Smooth muscle cell (in vitro differentiated cells): ENCODE measurements at regions not wholly inside any gene's neighbourhood (a gene's known extent, or its start where the extent isn't known, plus 50 kb on each side); places are given as distances from the start of the nearest gene placed in this dataset.

Experiments used
- DNase-seq: peaks from one replicate; lab custom pipeline; 2025; ENCODE audit not compliant: unreplicated experiment; lab: John Stamatoyannopoulos, UW
- H2AFZ ChIP-seq: fragments of 200-600 bp; sonication (generic); 2 replicates; pipeline ENCODE4 v1.6.0; 2016; ENCODE audit warnings: antibody characterized with exemption, low read depth, mild to moderate bottlenecking
- H3F3A ChIP-seq: fragments of 200-600 bp; sonication (generic); 2 replicates; pipeline ENCODE4 v1.6.0; 2017; ENCODE audit warnings: antibody characterized with exemption, low read depth
- H3K27ac ChIP-seq: fragments of 200-600 bp; sonication (generic); 2 replicates; pipeline ENCODE4 v1.5.1; 2016; ENCODE audit warnings: low read depth, mild to moderate bottlenecking
- H3K27me3 ChIP-seq: fragments of 200-600 bp; sonication (generic); 2 replicates; pipeline ENCODE4 v1.6.1; 2016; ENCODE audit warnings: low read depth, mild to moderate bottlenecking
- H3K36me3 ChIP-seq: fragments of 200-600 bp; sonication (generic); 2 replicates; pipeline ENCODE4 v1.5.1; 2016; ENCODE audit warnings: low read depth
- H3K4me1 ChIP-seq: fragments of 200-600 bp; sonication (generic); 2 replicates; pipeline ENCODE4 v1.5.1; 2016; ENCODE audit warnings: low read depth
- H3K4me2 ChIP-seq: fragments of 200-600 bp; sonication (generic); 2 replicates; pipeline ENCODE4 v1.6.0; 2016; ENCODE audit warnings: mild to moderate bottlenecking
- H3K4me3 ChIP-seq: fragments of 200-600 bp; sonication (generic); 2 replicates; pipeline ENCODE4 v1.5.1; 2016; ENCODE audit warnings: mild to moderate bottlenecking
- H3K79me2 ChIP-seq: fragments of 200-600 bp; sonication (generic); 2 replicates; pipeline ENCODE4 v1.6.0; 2016; ENCODE audit warnings: low read depth, mild to moderate bottlenecking
- H3K9ac ChIP-seq: fragments of 200-600 bp; sonication (generic); 2 replicates; pipeline ENCODE4 v1.6.0; 2016; ENCODE audit warnings: low read depth
- H3K9me3 ChIP-seq: fragments of 200-600 bp; sonication (generic); replicated peaks from 2 replicates; pipeline ENCODE4 v1.5.1; 2016; ENCODE audit warnings: low read depth
- H4K20me1 ChIP-seq: fragments of 200-600 bp; sonication (generic); 2 replicates; pipeline ENCODE4 v1.6.0; 2016; ENCODE audit warnings: low read depth
- CTCF ChIP-seq: fragments of 200-600 bp; sonication (generic); IDR thresholded peaks from 2 replicates; pipeline ENCODE4 v1.5.1; 2017; ENCODE audit warnings: borderline replicate concordance, mild to moderate bottlenecking, antibody characterized with exemption; ENCODE audit not compliant: insufficient read depth, poor library complexity, severe bottlenecking
- WGBS: methylation state at CpG from one replicate; pipeline ENCODE4 v1.1.7; 2016; ENCODE audit warnings: low lambda C conversion rate; 5-methylcytosine and 5-hydroxymethylcytosine counted together

GRCh38 chr5:103772248-103772647 is 209.7 kb upstream of the NUDT12 start:
- no peak for TF ChIP-seq CTCF
- 100% methylated on average over 2 of the region's 2 CpGs for WGBS
- Histone ChIP-seq H3K9me3 (no peaks in the 10 kb centered on the region), H3K79me2 (no peaks in the 10 kb centered on the region), H3K4me2 (no peak overlapping the region), H3K4me3 (no peak overlapping the region), H2AFZ (no peak overlapping the region), H3F3A (peaks cover 6% of the 10 kb centered on the region), H3K9ac (no peak overlapping the region), H3K4me1 (peaks cover 9% of the 10 kb centered on the region), H3K27me3 (no peaks in the 10 kb centered on the region), H4K20me1 (no peaks in the 10 kb centered on the region), H3K36me3 (no peaks in the 10 kb centered on the region), H3K27ac (no peak overlapping the region)
- DNase-seq = no peak

GRCh38 chr5:103764403-103764802 is 201.8 kb upstream of the NUDT12 start:
- H3K79me2 ChIP-seq = no peaks in the 10 kb centered on the region
- no peak overlapping the region for H3K4me3 ChIP-seq
- no peak overlapping the region for H3K4me2 ChIP-seq
- no peaks in the 10 kb centered on the region for H3K4me1 ChIP-seq
- TF ChIP-seq CTCF = no peak
- H3K27ac ChIP-seq = no peak overlapping the region
- no peaks in the 10 kb centered on the region for H3K9me3 ChIP-seq
- H3F3A ChIP-seq = no peaks in the 10 kb centered on the region
- 95% methylated on average over 10 of the region's 10 CpGs for WGBS
- H3K9ac ChIP-seq = no peak overlapping the region
- H4K20me1 ChIP-seq = no peaks in the 10 kb centered on the region
- no peak overlapping the region for H2AFZ ChIP-seq
- H3K36me3 ChIP-seq = no peaks in the 10 kb centered on the region
- no peak for DNase-seq
- H3K27me3 ChIP-seq = no peaks in the 10 kb centered on the region

GRCh38 chr5:103758996-103759395 is 196.4 kb upstream of the NUDT12 start:
- no peak overlapping the region for H2AFZ ChIP-seq
- no peak overlapping the region for H3K4me2 ChIP-seq
- no peaks in the 10 kb centered on the region for H3F3A ChIP-seq
- no peaks in the 10 kb centered on the region for H3K4me1 ChIP-seq
- no peak overlapping the region for H3K4me3 ChIP-seq
- no peaks in the 10 kb centered on the region for H4K20me1 ChIP-seq
- DNase-seq = no peak
- H3K79me2 ChIP-seq = no peaks in the 10 kb centered on the region
- H3K9me3 ChIP-seq = no peaks in the 10 kb centered on the region
- WGBS = 93% methylated on average over 2 of the region's 2 CpGs
- no peak for TF ChIP-seq CTCF
- no peaks in the 10 kb centered on the region for H3K27me3 ChIP-seq
- no peaks in the 10 kb centered on the region for H3K36me3 ChIP-seq
- H3K27ac ChIP-seq = no peak overlapping the region
- H3K9ac ChIP-seq = no peak overlapping the region

GRCh38 chr5:103755974-103756373 is 193.4 kb upstream of the NUDT12 start:
- Histone ChIP-seq H3F3A (no peaks in the 10 kb centered on the region), H3K4me2 (no peak overlapping the region), H3K4me3 (no peak overlapping the region), H3K36me3 (no peaks in the 10 kb centered on the region), H3K4me1 (no peaks in the 10 kb centered on the region), H2AFZ (no peak overlapping the region), H3K27ac (no peak overlapping the region), H3K27me3 (no peaks in the 10 kb centered on the region), H3K9me3 (no peaks in the 10 kb centered on the region), H4K20me1 (no peaks in the 10 kb centered on the region), H3K79me2 (no peaks in the 10 kb centered on the region), H3K9ac (no peak overlapping the region)
- no peak for TF ChIP-seq CTCF
- DNase-seq = no peak
